Fibroblast of skin of scalp (primary cell): ENCODE measurements at regions not wholly inside any gene's neighbourhood (a gene's known extent, or its start where the extent isn't known, plus 50 kb on each side); places are given as distances from the start of the nearest gene placed in this dataset.

Source experiments
- DNase-seq: peaks from one replicate; pipeline ENCODE4 v3.0.0-alpha.2; 2013

- DNase-seq: no peak
Observed at GRCh38 chr10:128776673-128777252, 650.5 kb upstream of the MKI67 start.

GRCh38 chr10:128777342-128777741, 651.1 kb upstream of the MKI67 start:
- no peak for DNase-seq

- DNase-seq: no peak
Observed at GRCh38 chr10:128779416-128779815, 653.2 kb upstream of the MKI67 start.

- no peak for DNase-seq
Observed at GRCh38 chr10:128780156-128780761, 654.0 kb upstream of the MKI67 start.

GRCh38 chr10:128781637-128782036, 655.4 kb upstream of the MKI67 start:
- no peak for DNase-seq

GRCh38 chr10:128784444-128784843, 658.2 kb upstream of the MKI67 start:
- no peak for DNase-seq

GRCh38 chr10:128792426-128793140, 666.4 kb upstream of the MKI67 start:
- DNase-seq: no peak

GRCh38 chr10:128793726-128794655, 667.8 kb upstream of the MKI67 start:
- DNase-seq: no peak

GRCh38 chr10:128796396-128796912, 670.2 kb upstream of the MKI67 start:
- no peak for DNase-seq

GRCh38 chr10:128802062-128802461, 665.0 kb upstream of the MGMT start:
- no peak for DNase-seq

- DNase-seq: no peak
Observed at GRCh38 chr10:128803790-128804189, 663.3 kb upstream of the MGMT start.

- no peak for DNase-seq
Observed at GRCh38 chr10:128804411-128804810, 662.6 kb upstream of the MGMT start.

- peak; percentile 20 for DNase-seq
Observed at GRCh38 chr10:128808921-128809440, 658.1 kb upstream of the MGMT start.

- no peak for DNase-seq
Observed at GRCh38 chr10:128811511-128811910, 655.5 kb upstream of the MGMT start.

- DNase-seq: no peak
Observed at GRCh38 chr10:128812000-128812399, 655.0 kb upstream of the MGMT start.

GRCh38 chr10:128813574-128813973, 653.5 kb upstream of the MGMT start:
- no peak for DNase-seq

- DNase-seq: no peak
Observed at GRCh38 chr10:128814024-128814423, 653.0 kb upstream of the MGMT start.

GRCh38 chr10:128814782-128815181, 652.3 kb upstream of the MGMT start:
- DNase-seq: no peak

- no peak for DNase-seq
Observed at GRCh38 chr10:128816726-128817125, 650.3 kb upstream of the MGMT start.

- no peak for DNase-seq
Observed at GRCh38 chr10:128817636-128818035, 649.4 kb upstream of the MGMT start.

GRCh38 chr10:128820663-128821062, 646.4 kb upstream of the MGMT start:
- no peak for DNase-seq

- no peak for DNase-seq
Observed at GRCh38 chr10:128823201-128823600, 643.8 kb upstream of the MGMT start.

- no peak for DNase-seq
Observed at GRCh38 chr10:128825626-128826025, 641.4 kb upstream of the MGMT start.
